ENCODE measurements at regions not wholly inside any gene's neighbourhood (a gene's known extent, or its start where the extent isn't known, plus 50 kb on each side); places are given as distances from the start of the nearest gene placed in this dataset.
A peak's percentile ranks its signal among the peaks of the same experiment; 100 is the strongest.

GRCh38 chr12:75759842-75760572 is 248.6 kb upstream of the KRR1 start:
- ChIA-PET POLR2A (no interaction called here), CTCF (interaction anchor here (0.7 to 1.9 kb wide), 3 partner anchors 9 to 14 kb away, joined by 3 to 4 read pairs (median 4); no protein-coding TSS in a partner anchor)
- Mint-ChIP-seq H3K4me1 (ENCODE audit: low read depth) (peaks cover 8% of the 10 kb centered on the region), H3K27me3 (peaks cover 19% of the 10 kb centered on the region), H3K27ac (no peak overlapping the region), H3K4me3 (no peak overlapping the region), H3K36me3 (ENCODE audit: low read depth) (no peaks in the 10 kb centered on the region), H3K9me3 (no peaks in the 10 kb centered on the region)
- TF ChIP-seq CTCF (IDR thresholded peaks at IDR 0.05) = no peak
- ATAC-seq (peak; percentile 69), DNase-seq (no peak)
- intact Hi-C loops (cut with micrococcal nuclease) = no loop called here

GRCh38 chr12:75759196-75759595 is 247.8 kb upstream of the KRR1 start:
- Mint-ChIP-seq H3K36me3 (ENCODE audit: low read depth) (no peaks in the 10 kb centered on the region), H3K27ac (no peak overlapping the region), H3K27me3 (peaks cover 15% of the 10 kb centered on the region), H3K9me3 (no peaks in the 10 kb centered on the region), H3K4me1 (ENCODE audit: low read depth) (peaks cover 16% of the 10 kb centered on the region), H3K4me3 (no peak overlapping the region)
- TF ChIP-seq CTCF (IDR thresholded peaks at IDR 0.05) = no peak
- ChIA-PET POLR2A (no interaction called here), CTCF (interaction anchor here (1.3 to 1.9 kb wide), 2 partner anchors 9 to 15 kb away, joined by 4 read pairs; no protein-coding TSS in a partner anchor)
- no peak for DNase-seq
- no peak for ATAC-seq
- intact Hi-C loops (cut with micrococcal nuclease) = no loop called here

- POLR2A ChIA-PET = no interaction called here
- H3K9me3 Mint-ChIP-seq = no peaks in the 10 kb centered on the region
- CTCF ChIA-PET = interaction anchor here (1.5 kb wide), 1 partner anchor 280 kb away, joined by 3 read pairs; no protein-coding TSS in a partner anchor
- H3K4me1 Mint-ChIP-seq (ENCODE audit: low read depth) = peaks cover 17% of the 10 kb centered on the region
- TF ChIP-seq CTCF (IDR thresholded peaks at IDR 0.05) = no peak
- intact Hi-C loops (cut with micrococcal nuclease) = no loop called here
- DNase-seq (no peak), ATAC-seq (no peak)
- no peaks in the 10 kb centered on the region for H3K36me3 Mint-ChIP-seq (ENCODE audit: low read depth)
- H3K27ac Mint-ChIP-seq = no peak overlapping the region
- no peak overlapping the region for H3K4me3 Mint-ChIP-seq
- H3K27me3 Mint-ChIP-seq = peaks cover 13% of the 10 kb centered on the region
Measured at GRCh38 chr12:75756771-75757170, 245.4 kb upstream of the KRR1 start.

GRCh38 chr12:75756111-75756510 is 244.7 kb upstream of the KRR1 start:
- ATAC-seq (no peak), DNase-seq (no peak)
- Mint-ChIP-seq H3K9me3 (no peaks in the 10 kb centered on the region), H3K4me3 (no peak overlapping the region), H3K4me1 (ENCODE audit: low read depth) (peaks cover 17% of the 10 kb centered on the region), H3K36me3 (ENCODE audit: low read depth) (no peaks in the 10 kb centered on the region), H3K27me3 (peaks cover 13% of the 10 kb centered on the region), H3K27ac (no peak overlapping the region)
- POLR2A ChIA-PET = no interaction called here
- CTCF ChIA-PET = no interaction called here
- intact Hi-C loops (cut with micrococcal nuclease) = no loop called here
- no peak for TF ChIP-seq CTCF (IDR thresholded peaks at IDR 0.05)

- ChIA-PET POLR2A (no interaction called here), CTCF (no interaction called here)
- H3K27ac Mint-ChIP-seq = no peak overlapping the region
- peaks cover 2% of the 10 kb centered on the region for H3K9me3 Mint-ChIP-seq
- TF ChIP-seq CTCF (IDR thresholded peaks at IDR 0.05) = no peak
- H3K36me3 Mint-ChIP-seq (ENCODE audit: low read depth) = no peaks in the 10 kb centered on the region
- no peak overlapping the region for H3K4me3 Mint-ChIP-seq
- H3K4me1 Mint-ChIP-seq (ENCODE audit: low read depth) = peaks cover 15% of the 10 kb centered on the region
- DNase-seq (no peak), ATAC-seq (no peak)
- intact Hi-C loops (cut with micrococcal nuclease) = no loop called here
- peaks cover 15% of the 10 kb centered on the region for H3K27me3 Mint-ChIP-seq
Measured at GRCh38 chr12:75754698-75755097, 243.3 kb upstream of the KRR1 start.

All from activated CD8-positive, alpha-beta T cell treated with anti-CD3 and anti-CD28 coated beads for 36 hours (primary cell).